Endothelial cell of umbilical vein (primary cell): ENCODE measurements at regions not wholly inside any gene's neighbourhood (a gene's known extent, or its start where the extent isn't known, plus 50 kb on each side); places are given as distances from the start of the nearest gene placed in this dataset.

ENCODE experiments used
- BruUV-seq: library from RNA; stranded (reverse); fragments of 400-500 nt; replicated peaks from 2 replicates; lab custom pipeline; 2021; lab: Mats Ljungman, UMichigan
- CTCF ChIA-PET: fragments of 300-600, 350-600 bp; sonication (Branson Sonifier 250); formaldehyde crosslinking; loops from one replicate; lab custom pipeline; 2021; ENCODE audit warnings: antibody characterized with exemption, inconsistent platforms; lab: Charles Lee
- POLR2A ChIA-PET: fragments of 300-600, 350-600 bp; sonication (Branson Sonifier 250); formaldehyde crosslinking; loops from one replicate; lab custom pipeline; 2021; ENCODE audit warnings: antibody characterized with exemption, inconsistent platforms; lab: Charles Lee
- DNase-seq: peaks from one replicate; pipeline ENCODE4 v3.0.0-alpha.2; 2011; ENCODE audit warnings: low read depth, low spot score
- FAIRE-seq: peaks from 2 replicates; lab custom pipeline; 2011; peaks lifted over from hg19 to GRCh38; lab: Jason Lieb, UNC
- H2AFZ ChIP-seq: 2 replicates; pipeline ENCODE4 v1.6.0; 2012; ENCODE audit warnings: low read depth, low read length, control low read depth, inconsistent platforms
- H3K27ac ChIP-seq: 2 replicates; pipeline ENCODE4 v1.5.1; 2011; ENCODE audit warnings: low read depth, mild to moderate bottlenecking, control low read depth, low read length, moderate library complexity; ENCODE audit not compliant: insufficient read depth
- H3K27me3 ChIP-seq, 2 experiments: 2 replicates each; pipeline versions ENCODE4 v1.6.0 to v1.6.1; 2011; ENCODE audit warnings: low read length in 2 of 2, mixed read lengths in 1 of 2; ENCODE audit not compliant: control insufficient read depth in 2 of 2, insufficient read depth in 2 of 2
- H3K36me3 ChIP-seq, 2 experiments: 2 replicates in 1 of 2; 3 replicates in 1 of 2; pipeline ENCODE4 v1.5.1; 2011; ENCODE audit warnings: low read length in 2 of 2, mild to moderate bottlenecking in 1 of 2, moderate library complexity in 1 of 2; ENCODE audit not compliant: control insufficient read depth in 2 of 2, insufficient read depth in 2 of 2; ENCODE audit errors: extremely low read depth in 1 of 2
- H3K4me1 ChIP-seq: 3 replicates; pipeline ENCODE4 v1.5.1; 2011; ENCODE audit warnings: mild to moderate bottlenecking, low read length; ENCODE audit not compliant: control insufficient read depth, insufficient read depth; ENCODE audit errors: extremely low read depth
- H3K4me2 ChIP-seq: 2 replicates; pipeline ENCODE4 v1.6.1; 2011; ENCODE audit warnings: low read length, control low read depth, mixed read lengths; ENCODE audit not compliant: insufficient read depth
- H3K4me3 ChIP-seq, 3 experiments: fragments of 200-600 bp in 1 of 3; sonication (generic), shearing (Covaris generic) in 1 of 3; replicated peaks in 1 of 3; 2 replicates each; pipeline ENCODE4 v1.5.1; 2011 to 2016; ENCODE audit warnings: control low read depth in 3 of 3, low read length in 3 of 3, mild to moderate bottlenecking in 2 of 3, inconsistent platforms in 1 of 3, low read depth in 1 of 3, moderate library complexity in 1 of 3; ENCODE audit not compliant: insufficient read depth in 1 of 3
- H3K79me2 ChIP-seq: 2 replicates; pipeline ENCODE4 v1.6.0; 2012; ENCODE audit warnings: low read length, inconsistent platforms; ENCODE audit not compliant: control insufficient read depth, insufficient read depth
- H3K9ac ChIP-seq: replicated peaks from 2 replicates; pipeline ENCODE3; 2011; ENCODE audit warnings: low read length, control low read depth; ENCODE audit not compliant: insufficient read depth; ENCODE audit errors: extremely low read depth
- H3K9me1 ChIP-seq: replicated peaks from 3 replicates; pipeline ENCODE4 v1.6.0; 2011; ENCODE audit warnings: mild to moderate bottlenecking, low read length; ENCODE audit not compliant: control insufficient read depth, insufficient read depth; ENCODE audit errors: extremely low read depth
- H3K9me3 ChIP-seq: replicated peaks from 2 replicates; pipeline ENCODE4 v1.5.1; 2012; ENCODE audit warnings: low read length, inconsistent platforms; ENCODE audit not compliant: control insufficient read depth, insufficient read depth
- H4K20me1 ChIP-seq: replicated peaks from 2 replicates; pipeline ENCODE3; 2011; ENCODE audit warnings: mild to moderate bottlenecking, low read length; ENCODE audit not compliant: control insufficient read depth, insufficient read depth; ENCODE audit errors: extremely low read depth
- EZH2 ChIP-seq: IDR thresholded peaks from 2 replicates; pipeline ENCODE4 v1.6.1; 2012; ENCODE audit warnings: borderline replicate concordance, low read depth, mild to moderate bottlenecking, moderate library complexity, low read length, inconsistent platforms; ENCODE audit not compliant: severe bottlenecking
- FOS ChIP-seq: IDR thresholded peaks from 2 replicates; pipeline ENCODE4 v1.6.1; 2011; ENCODE audit warnings: mild to moderate bottlenecking, low read length, moderate library complexity, borderline replicate concordance; ENCODE audit not compliant: insufficient read depth
- GATA2 ChIP-seq: IDR thresholded peaks from 2 replicates; pipeline ENCODE4 v1.7.0; 2011; ENCODE audit warnings: low read depth, mild to moderate bottlenecking, moderate library complexity, mixed read lengths, low read length; ENCODE audit not compliant: insufficient read length, insufficient read depth
- JUN ChIP-seq: IDR thresholded peaks from 2 replicates; pipeline ENCODE4 v1.6.1; 2011; ENCODE audit warnings: borderline replicate concordance, low read depth; ENCODE audit not compliant: insufficient read length, insufficient read depth
- MYC ChIP-seq: IDR thresholded peaks from one replicate; pipeline ENCODE4 v1.6.1; 2011; ENCODE audit warnings: mild to moderate bottlenecking, low read depth, low read length
- POLR2A ChIP-seq: IDR thresholded peaks from 2 replicates; pipeline ENCODE4 v1.6.1; 2012; ENCODE audit warnings: low read depth, mild to moderate bottlenecking, control low read depth, low read length
- POLR2AphosphoS5 ChIP-seq: IDR thresholded peaks from 2 replicates; pipeline ENCODE4 v1.6.1; 2012; ENCODE audit warnings: low read depth, mild to moderate bottlenecking, control low read depth, low read length, moderate library complexity; ENCODE audit not compliant: insufficient read depth
- dilution Hi-C: fragments of 300-500 bp; cut with MboI; formaldehyde crosslinking; loops from one replicate; pipeline ENCODE4 v1.15.0; 2019; ENCODE audit warnings: low sequenced_read_pairs; ENCODE audit not compliant: extremely low pct_ligation_motif_present
- intact Hi-C: fragments of 100-400 bp; cut with micrococcal nuclease; formaldehyde crosslinking; loops from one replicate; pipeline ENCODE4 v1.10.0; 2022
- TF ChIP-seq, protein P1 (sequence below): IDR thresholded peaks from 2 replicates; pipeline ENCODE4 v1.6.1; 2011; ENCODE audit not compliant: insufficient read depth, insufficient read length
- TF ChIP-seq, protein P2 (sequence below), 2 donors: IDR thresholded peaks; 1 replicate in 1 of 2; 2 replicates in 1 of 2; pipeline ENCODE4 v1.5.1; 2011; ENCODE audit warnings: low read length in 2 of 2, mild to moderate bottlenecking in 2 of 2, moderate library complexity in 2 of 2, control low read depth in 1 of 2, inconsistent platforms in 1 of 2, low read depth in 1 of 2; ENCODE audit not compliant: insufficient read depth in 1 of 2; ENCODE audit errors: extremely low read depth in 1 of 2

DNA sequence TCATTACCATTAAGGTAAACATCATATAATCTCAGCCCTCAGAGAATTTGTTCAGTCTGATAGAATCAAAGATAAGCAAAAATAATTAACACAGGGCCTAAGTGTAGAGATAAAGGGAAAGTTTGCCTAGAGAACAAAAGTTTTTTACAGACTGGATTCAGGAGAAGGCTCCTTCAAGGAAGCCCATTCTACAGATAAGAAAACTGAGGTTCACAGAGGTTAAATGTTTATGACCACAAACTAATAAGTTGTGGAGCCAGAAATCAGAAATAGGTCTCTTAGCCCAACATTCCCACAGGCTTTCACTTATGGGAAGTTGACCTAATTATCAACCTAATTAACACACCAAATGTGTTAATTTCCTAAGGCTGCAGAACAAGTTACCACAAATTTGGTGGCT lies 110.7 kb downstream of the ZMAT3 start:
- intact Hi-C loops, result no loop called here

DNA sequence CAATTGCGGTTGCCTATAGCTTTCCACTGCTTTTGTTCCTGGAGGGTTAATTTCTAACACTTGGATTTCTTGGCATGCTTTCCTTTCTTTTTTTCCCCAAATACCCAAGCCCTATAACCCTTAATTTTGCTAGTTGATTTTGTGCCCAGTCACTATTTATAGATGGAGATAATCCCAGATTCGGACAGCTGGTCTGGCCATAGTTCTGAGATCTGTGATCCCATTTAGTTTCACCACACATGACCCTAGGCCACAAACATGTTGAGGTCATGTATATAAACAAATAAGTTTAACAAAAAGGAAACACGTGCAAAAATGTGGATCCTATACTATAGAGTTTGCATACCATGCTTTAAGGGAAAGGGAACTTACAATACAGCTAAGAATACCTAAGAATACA lies 111.4 kb downstream of the ZMAT3 start:
- Histone ChIP-seq H3K9ac (no peak overlapping the region), H3K9me3 (no peaks in the 10 kb centered on the region), H3K4me2 (no peak overlapping the region), H3K27me3 (no peaks in the 10 kb centered on the region), H3K36me3 (no peaks in the 10 kb centered on the region), H2AFZ (no peak overlapping the region), H3K27ac (no peak overlapping the region), H3K4me3 (no peak overlapping the region), H4K20me1 (no peaks in the 10 kb centered on the region), H3K79me2 (no peaks in the 10 kb centered on the region), H3K9me1 (no peaks in the 10 kb centered on the region), H3K4me1 (no peaks in the 10 kb centered on the region)
- intact Hi-C loops (no loop called here), dilution Hi-C loops (no loop called here)
- BruUV-seq, result no TSS peak
- DNase-seq, result no peak
- ChIA-PET CTCF (interaction anchor here (0.5 kb wide), 1 partner anchor 690 kb away, joined by 3 read pairs; no protein-coding TSS in a partner anchor), POLR2A (no interaction called here)
- FAIRE-seq, result no peak
- TF ChIP-seq FOS, result no peak
- TF ChIP-seq POLR2A, result no peak
- TF ChIP-seq, protein P1, sequence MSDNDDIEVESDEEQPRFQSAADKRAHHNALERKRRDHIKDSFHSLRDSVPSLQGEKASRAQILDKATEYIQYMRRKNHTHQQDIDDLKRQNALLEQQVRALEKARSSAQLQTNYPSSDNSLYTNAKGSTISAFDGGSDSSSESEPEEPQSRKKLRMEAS, result no peak
- TF ChIP-seq EZH2, result no peak
- TF ChIP-seq MYC, result no peak
- no peak for TF ChIP-seq POLR2AphosphoS5
- TF ChIP-seq JUN, result no peak
- TF ChIP-seq GATA2, result no peak
- TF ChIP-seq, protein P2, sequence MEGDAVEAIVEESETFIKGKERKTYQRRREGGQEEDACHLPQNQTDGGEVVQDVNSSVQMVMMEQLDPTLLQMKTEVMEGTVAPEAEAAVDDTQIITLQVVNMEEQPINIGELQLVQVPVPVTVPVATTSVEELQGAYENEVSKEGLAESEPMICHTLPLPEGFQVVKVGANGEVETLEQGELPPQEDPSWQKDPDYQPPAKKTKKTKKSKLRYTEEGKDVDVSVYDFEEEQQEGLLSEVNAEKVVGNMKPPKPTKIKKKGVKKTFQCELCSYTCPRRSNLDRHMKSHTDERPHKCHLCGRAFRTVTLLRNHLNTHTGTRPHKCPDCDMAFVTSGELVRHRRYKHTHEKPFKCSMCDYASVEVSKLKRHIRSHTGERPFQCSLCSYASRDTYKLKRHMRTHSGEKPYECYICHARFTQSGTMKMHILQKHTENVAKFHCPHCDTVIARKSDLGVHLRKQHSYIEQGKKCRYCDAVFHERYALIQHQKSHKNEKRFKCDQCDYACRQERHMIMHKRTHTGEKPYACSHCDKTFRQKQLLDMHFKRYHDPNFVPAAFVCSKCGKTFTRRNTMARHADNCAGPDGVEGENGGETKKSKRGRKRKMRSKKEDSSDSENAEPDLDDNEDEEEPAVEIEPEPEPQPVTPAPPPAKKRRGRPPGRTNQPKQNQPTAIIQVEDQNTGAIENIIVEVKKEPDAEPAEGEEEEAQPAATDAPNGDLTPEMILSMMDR (IDR thresholded peaks at IDR 0.05; ENCODE audit: extremely low read depth in 1 of 2, insufficient read depth in 1 of 2, low read depth in 1 of 2, low read length in 2 of 2), result no peak

More for the DNA sequence above, 110.7 kb downstream of the ZMAT3 start:
- FAIRE-seq (no peak), DNase-seq (no peak)
- ChIA-PET CTCF (interaction anchor here (0.5 kb wide), 1 partner anchor 690 kb away, joined by 3 read pairs; no protein-coding TSS in a partner anchor), POLR2A (no interaction called here)
- Histone ChIP-seq H3K27ac (no peak overlapping the region), H3K4me3 (no peak overlapping the region), H3K79me2 (no peaks in the 10 kb centered on the region), H3K9ac (no peak overlapping the region), H3K9me1 (no peaks in the 10 kb centered on the region), H3K27me3 (no peaks in the 10 kb centered on the region), H3K36me3 (no peaks in the 10 kb centered on the region), H3K4me1 (no peaks in the 10 kb centered on the region), H3K4me2 (no peak overlapping the region), H2AFZ (no peak overlapping the region), H4K20me1 (no peaks in the 10 kb centered on the region), H3K9me3 (no peaks in the 10 kb centered on the region)
- TF ChIP-seq FOS, result no peak
- no peak for TF ChIP-seq POLR2A
- TF ChIP-seq, protein P2 (IDR thresholded peaks at IDR 0.05; ENCODE audit: extremely low read depth in 1 of 2, insufficient read depth in 1 of 2, low read depth in 1 of 2, low read length in 2 of 2), result no peak
- no peak for TF ChIP-seq GATA2
- no peak for TF ChIP-seq MYC
- TF ChIP-seq POLR2AphosphoS5, result no peak
- dilution Hi-C loops, result no loop called here
- no TSS peak for BruUV-seq
